Astrocyte (in vitro differentiated cells and primary cell): ENCODE measurements at regions not wholly inside any gene's neighbourhood (a gene's known extent, or its start where the extent isn't known, plus 50 kb on each side); places are given as distances from the start of the nearest gene placed in this dataset.

ENCODE experiments used
- DNase-seq: peaks from one replicate; pipeline ENCODE4 v3.0.0-alpha.2; 2010; ENCODE audit warnings: low read depth
- FAIRE-seq: peaks from 2 replicates; lab custom pipeline; 2011; peaks lifted over from hg19 to GRCh38; lab: Jason Lieb, UNC
- H2AFZ ChIP-seq: 2 replicates; pipeline ENCODE4 v1.6.0; 2012; ENCODE audit warnings: low read depth, low read length, inconsistent platforms
- H3K27ac ChIP-seq: 2 replicates; pipeline ENCODE4 v1.5.1; 2011; ENCODE audit warnings: low read depth, low read length, inconsistent platforms
- H3K27me3 ChIP-seq: 2 replicates; pipeline ENCODE4 v1.6.0; 2011; ENCODE audit warnings: low read length, inconsistent platforms; ENCODE audit not compliant: insufficient read depth
- H3K36me3 ChIP-seq: 2 replicates; pipeline ENCODE4 v1.5.1; 2011; ENCODE audit warnings: low read length, inconsistent platforms; ENCODE audit not compliant: insufficient read depth
- H3K4me1 ChIP-seq: 2 replicates; pipeline ENCODE4 v1.5.1; 2011; ENCODE audit warnings: low read length, inconsistent platforms; ENCODE audit not compliant: insufficient read depth
- H3K4me2 ChIP-seq: 2 replicates; pipeline ENCODE4 v1.6.0; 2012; ENCODE audit warnings: low read length, inconsistent platforms
- H3K4me3 ChIP-seq: 2 replicates; pipeline ENCODE4 v1.5.1; 2011; ENCODE audit warnings: low read depth, mild to moderate bottlenecking, low read length, inconsistent platforms; ENCODE audit not compliant: insufficient read depth
- H3K79me2 ChIP-seq: 2 replicates; pipeline ENCODE4 v1.6.0; 2012; ENCODE audit warnings: mild to moderate bottlenecking, low read length, inconsistent platforms; ENCODE audit not compliant: insufficient read depth
- H3K9ac ChIP-seq: 2 replicates; pipeline ENCODE4 v1.6.0; 2012; ENCODE audit warnings: mild to moderate bottlenecking, low read length, inconsistent platforms
- H3K9me3 ChIP-seq: 2 replicates; pipeline ENCODE4 v1.5.1; 2012; ENCODE audit warnings: low read depth, mild to moderate bottlenecking, low read length, inconsistent platforms; ENCODE audit not compliant: insufficient read depth
- H4K20me1 ChIP-seq: 2 replicates; pipeline ENCODE4 v1.6.0; 2012; ENCODE audit warnings: low read length, inconsistent platforms; ENCODE audit not compliant: insufficient read depth
- H3K27ac Mint-ChIP-seq: one replicate; pipeline ENCODE4 v1.8.0; 2021; ENCODE audit warnings: mild to moderate bottlenecking, mixed read lengths; ENCODE audit not compliant: unreplicated experiment
- H3K27me3 Mint-ChIP-seq: one replicate; pipeline ENCODE4 v1.8.0; 2021; ENCODE audit warnings: low read depth, mixed read lengths; ENCODE audit not compliant: unreplicated experiment
- H3K36me3 Mint-ChIP-seq: one replicate; pipeline ENCODE4 v1.8.0; 2021; ENCODE audit warnings: low read depth, mixed read lengths; ENCODE audit not compliant: unreplicated experiment
- H3K4me1 Mint-ChIP-seq: one replicate; pipeline ENCODE4 v1.8.0; 2021; ENCODE audit warnings: low read depth, mixed read lengths; ENCODE audit not compliant: unreplicated experiment
- H3K4me3 Mint-ChIP-seq: one replicate; pipeline ENCODE4 v1.8.0; 2021; ENCODE audit warnings: mild to moderate bottlenecking, moderate library complexity, mixed read lengths; ENCODE audit not compliant: unreplicated experiment
- H3K9me3 Mint-ChIP-seq: one replicate; pipeline ENCODE4 v1.8.0; 2021; ENCODE audit warnings: mild to moderate bottlenecking, mixed read lengths; ENCODE audit not compliant: unreplicated experiment
- EZH2 ChIP-seq: IDR thresholded peaks from 2 replicates; pipeline ENCODE4 v1.6.1; 2012; ENCODE audit warnings: mild to moderate bottlenecking, low read length, inconsistent platforms; ENCODE audit not compliant: insufficient read depth
- TF ChIP-seq, protein P1 (sequence below): IDR thresholded peaks from 2 replicates; pipeline ENCODE4 v1.5.1; 2011; ENCODE audit warnings: low read depth, mild to moderate bottlenecking, inconsistent platforms, low read length, moderate library complexity; ENCODE audit not compliant: insufficient read depth

GRCh38 chr12:105548626-105549025 lies 218.1 kb downstream of the C12orf75 start:
- no peak for FAIRE-seq

GRCh38 chr12:105552056-105552455 lies 221.6 kb downstream of the C12orf75 start:
- H4K20me1 ChIP-seq, result no peaks in the 10 kb centered on the region
- no peak overlapping the region for H3K27ac ChIP-seq
- H3K79me2 ChIP-seq, result no peaks in the 10 kb centered on the region
- H2AFZ ChIP-seq, result no peak overlapping the region
- TF ChIP-seq, protein P1, sequence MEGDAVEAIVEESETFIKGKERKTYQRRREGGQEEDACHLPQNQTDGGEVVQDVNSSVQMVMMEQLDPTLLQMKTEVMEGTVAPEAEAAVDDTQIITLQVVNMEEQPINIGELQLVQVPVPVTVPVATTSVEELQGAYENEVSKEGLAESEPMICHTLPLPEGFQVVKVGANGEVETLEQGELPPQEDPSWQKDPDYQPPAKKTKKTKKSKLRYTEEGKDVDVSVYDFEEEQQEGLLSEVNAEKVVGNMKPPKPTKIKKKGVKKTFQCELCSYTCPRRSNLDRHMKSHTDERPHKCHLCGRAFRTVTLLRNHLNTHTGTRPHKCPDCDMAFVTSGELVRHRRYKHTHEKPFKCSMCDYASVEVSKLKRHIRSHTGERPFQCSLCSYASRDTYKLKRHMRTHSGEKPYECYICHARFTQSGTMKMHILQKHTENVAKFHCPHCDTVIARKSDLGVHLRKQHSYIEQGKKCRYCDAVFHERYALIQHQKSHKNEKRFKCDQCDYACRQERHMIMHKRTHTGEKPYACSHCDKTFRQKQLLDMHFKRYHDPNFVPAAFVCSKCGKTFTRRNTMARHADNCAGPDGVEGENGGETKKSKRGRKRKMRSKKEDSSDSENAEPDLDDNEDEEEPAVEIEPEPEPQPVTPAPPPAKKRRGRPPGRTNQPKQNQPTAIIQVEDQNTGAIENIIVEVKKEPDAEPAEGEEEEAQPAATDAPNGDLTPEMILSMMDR, result no peak
- no peak for TF ChIP-seq EZH2
- H3K27me3 ChIP-seq, result no peaks in the 10 kb centered on the region
- no peaks in the 10 kb centered on the region for H3K9me3 ChIP-seq
- H3K36me3 Mint-ChIP-seq, result peaks cover 3% of the 10 kb centered on the region
- peaks cover 3% of the 10 kb centered on the region for H3K4me1 Mint-ChIP-seq
- H3K27me3 Mint-ChIP-seq, result peaks cover 12% of the 10 kb centered on the region
- H3K4me2 ChIP-seq, result no peak overlapping the region
- no peak overlapping the region for H3K9ac ChIP-seq
- no peak overlapping the region for H3K27ac Mint-ChIP-seq
- FAIRE-seq (no peak), DNase-seq (no peak)
- no peaks in the 10 kb centered on the region for H3K36me3 ChIP-seq
- no peak overlapping the region for H3K4me3 Mint-ChIP-seq
- H3K4me1 ChIP-seq, result no peaks in the 10 kb centered on the region
- no peak overlapping the region for H3K4me3 ChIP-seq
- peaks cover 6% of the 10 kb centered on the region for H3K9me3 Mint-ChIP-seq

More at GRCh38 chr12:105548626-105549025, 218.1 kb downstream of the C12orf75 start:
- Histone ChIP-seq H3K79me2 (no peaks in the 10 kb centered on the region), H2AFZ (no peak overlapping the region), H3K4me1 (no peaks in the 10 kb centered on the region), H3K4me2 (no peak overlapping the region), H3K27me3 (no peaks in the 10 kb centered on the region), H4K20me1 (no peaks in the 10 kb centered on the region), H3K9me3 (no peaks in the 10 kb centered on the region), H3K4me3 (no peak overlapping the region), H3K36me3 (no peaks in the 10 kb centered on the region), H3K27ac (no peak overlapping the region), H3K9ac (no peak overlapping the region)
- Mint-ChIP-seq H3K9me3 (peaks cover 16% of the 10 kb centered on the region), H3K36me3 (peaks cover 3% of the 10 kb centered on the region), H3K4me3 (no peak overlapping the region), H3K27ac (no peak overlapping the region), H3K27me3 (peaks cover 8% of the 10 kb centered on the region), H3K4me1 (no peaks in the 10 kb centered on the region)
- no peak for DNase-seq
- TF ChIP-seq, protein P1, result no peak
- TF ChIP-seq EZH2, result no peak

- Histone ChIP-seq H3K27me3 (no peaks in the 10 kb centered on the region), H3K27ac (no peak overlapping the region), H4K20me1 (no peaks in the 10 kb centered on the region), H3K36me3 (no peaks in the 10 kb centered on the region), H3K79me2 (no peaks in the 10 kb centered on the region), H3K4me2 (no peak overlapping the region), H3K9me3 (no peaks in the 10 kb centered on the region), H3K4me3 (no peak overlapping the region), H3K4me1 (no peaks in the 10 kb centered on the region), H2AFZ (no peak overlapping the region), H3K9ac (no peak overlapping the region)
- peaks cover 6% of the 10 kb centered on the region for H3K9me3 Mint-ChIP-seq
- H3K4me3 Mint-ChIP-seq, result no peak overlapping the region
- peaks cover 19% of the 10 kb centered on the region for H3K27me3 Mint-ChIP-seq
- peaks cover 3% of the 10 kb centered on the region for H3K4me1 Mint-ChIP-seq
- no peak for TF ChIP-seq EZH2
- TF ChIP-seq, protein P1, result no peak
- FAIRE-seq, result no peak
- H3K27ac Mint-ChIP-seq, result no peak overlapping the region
- DNase-seq, result peak; percentile 76
- peaks cover 1% of the 10 kb centered on the region for H3K36me3 Mint-ChIP-seq
These were observed 223.8 kb downstream of the C12orf75 start for GRCh38 chr12:105554223-105554678.
